GM12878 (cell line): ENCODE measurements at regions not wholly inside any gene's neighbourhood (a gene's known extent, or its start where the extent isn't known, plus 50 kb on each side); places are given as distances from the start of the nearest gene placed in this dataset.

Source experiments
- ATAC-seq: fragments of 200-7000 bp; cut with Tn5 transposase; 3 replicates; pipeline ENCODE4 v1.9.1; 2020; ENCODE audit warnings: mild to moderate bottlenecking, moderate library complexity
- BruUV-seq: library from RNA; stranded (reverse); fragments of 400-500 nt; replicated peaks from 2 replicates; lab custom pipeline; 2021; lab: Mats Ljungman, UMichigan
- CTCF ChIA-PET: fragments of 300-600 bp; sonication (Branson Sonifier 250); formaldehyde crosslinking; extraction: SDS; loops from one replicate; lab custom pipeline; 2021; ENCODE audit warnings: inconsistent platforms; lab: Yijun Ruan, JAX
- POLR2A ChIA-PET: fragments of 350-600 bp; formaldehyde crosslinking; extraction: SDS; loops from one replicate; lab custom pipeline; 2021; ENCODE audit warnings: inconsistent platforms; lab: Charles Lee
- RAD21 ChIA-PET: fragments of 300-600 bp; sonication (Branson Sonifier 250); formaldehyde crosslinking; loops from one replicate; lab custom pipeline; 2023; ENCODE audit warnings: antibody characterized with exemption; ENCODE audit not compliant: unreplicated experiment; lab: Charles Lee
- SMC1A ChIA-PET: fragments of 300-600 bp; sonication (Branson Sonifier 250); formaldehyde crosslinking; loops from one replicate; lab custom pipeline; 2023; ENCODE audit not compliant: unreplicated experiment, uncharacterized antibody; lab: Charles Lee
- DNase-seq: peaks from one replicate; pipeline ENCODE4 v3.0.0-alpha.2; 2011; ENCODE audit warnings: low read depth, low spot score
- FAIRE-seq: peaks from 3 replicates; lab custom pipeline; 2011; peaks lifted over from hg19 to GRCh38; lab: Jason Lieb, UNC
- H2AFZ ChIP-seq: 2 replicates; pipeline ENCODE4 v1.6.0; 2011; ENCODE audit warnings: low read depth, low read length, control low read depth; ENCODE audit not compliant: control insufficient read depth
- H3K27ac ChIP-seq: 2 replicates; pipeline ENCODE4 v1.5.1; 2011; ENCODE audit warnings: control low read depth; ENCODE audit not compliant: control insufficient read depth, insufficient read depth
- H3K27me3 ChIP-seq, 2 experiments: replicated peaks in 1 of 2; 2 replicates each; pipeline versions ENCODE4 v1.6.0 to v1.6.1; 2011; ENCODE audit warnings: low read length in 1 of 2; ENCODE audit not compliant: control insufficient read depth in 2 of 2, insufficient read depth in 2 of 2
- H3K36me3 ChIP-seq, 2 experiments: 2 replicates each; pipeline ENCODE4 v1.5.1; 2011; ENCODE audit warnings: low read length in 1 of 2; ENCODE audit not compliant: control insufficient read depth in 2 of 2, insufficient read depth in 2 of 2
- H3K4me1 ChIP-seq: 2 replicates; pipeline ENCODE4 v1.6.1; 2011; ENCODE audit warnings: mild to moderate bottlenecking, low read length, moderate library complexity, mixed read lengths; ENCODE audit not compliant: control insufficient read depth, insufficient read depth
- H3K4me2 ChIP-seq: 2 replicates; pipeline ENCODE4 v1.6.0; 2011; ENCODE audit warnings: control low read depth; ENCODE audit not compliant: control insufficient read depth, insufficient read depth
- H3K4me3 ChIP-seq: fragments of 200-600 bp; sonication (generic); 2 replicates; pipeline ENCODE4 v1.5.1; 2016
- H3K79me2 ChIP-seq: 2 replicates; pipeline ENCODE4 v1.6.0; 2011; ENCODE audit warnings: low read length; ENCODE audit not compliant: control insufficient read depth, insufficient read depth
- H3K9ac ChIP-seq: 2 replicates; pipeline ENCODE4 v1.8.0; 2011; ENCODE audit warnings: low read length, control low read depth, mixed read lengths; ENCODE audit not compliant: control insufficient read depth, insufficient read depth
- H3K9me3 ChIP-seq: replicated peaks from 3 replicates; pipeline ENCODE4 v1.5.1; 2011; ENCODE audit warnings: mild to moderate bottlenecking, low read length; ENCODE audit not compliant: control insufficient read depth, insufficient read depth
- H4K20me1 ChIP-seq: 2 replicates; pipeline ENCODE4 v1.6.0; 2011; ENCODE audit not compliant: control insufficient read depth, insufficient read depth
- ATF3 ChIP-seq: IDR thresholded peaks from 2 replicates; pipeline ENCODE4 v1.6.1; 2011; ENCODE audit warnings: low read depth, mild to moderate bottlenecking, low read length, moderate library complexity, borderline replicate concordance; ENCODE audit errors: extremely low read depth
- BCL11A ChIP-seq: IDR thresholded peaks from 2 replicates; pipeline ENCODE4 v1.6.1; 2011; ENCODE audit warnings: low read depth, low read length
- DPF2 ChIP-seq: fragments of 450-650 bp; IDR thresholded peaks from 2 replicates; pipeline ENCODE4 v1.6.1; 2017; ENCODE audit warnings: mild to moderate bottlenecking
- GATAD2B ChIP-seq: fragments of 450-650 bp; conservative IDR thresholded peaks from 2 replicates; pipeline ENCODE4 v1.6.1; 2017; ENCODE audit warnings: low read depth, mild to moderate bottlenecking, moderate library complexity
- NFIC ChIP-seq: IDR thresholded peaks from 2 replicates; pipeline ENCODE4 v1.6.1; 2012; ENCODE audit warnings: low read depth, mild to moderate bottlenecking, inconsistent platforms, low read length, moderate library complexity
- NFXL1 ChIP-seq: fragments of 450-650 bp; IDR thresholded peaks from 2 replicates; pipeline ENCODE4 v1.6.1; 2017; ENCODE audit warnings: antibody characterized with exemption, mild to moderate bottlenecking, borderline replicate concordance
- NR2C1 ChIP-seq: fragments of 450-650 bp; IDR thresholded peaks from 2 replicates; pipeline ENCODE4 v1.6.1; 2017; ENCODE audit warnings: antibody characterized with exemption, mild to moderate bottlenecking, moderate library complexity
- YBX1 ChIP-seq: fragments of 450-650 bp; IDR thresholded peaks from 2 replicates; pipeline ENCODE4 v1.6.1; 2016; ENCODE audit warnings: antibody characterized with exemption
- ZBED1 ChIP-seq: IDR thresholded peaks from 2 replicates; pipeline ENCODE4 v1.6.1; 2016; ENCODE audit warnings: borderline replicate concordance
- ZBTB11 ChIP-seq: fragments of 450-650 bp; formaldehyde crosslinking; IDR thresholded peaks from 2 replicates; pipeline ENCODE4 v1.5.0; 2022; ENCODE audit warnings: mild to moderate bottlenecking, missing genetic modification characterization
- ZNF274 ChIP-seq: IDR thresholded peaks from one replicate; pipeline ENCODE4 v1.8.0; 2011; ENCODE audit not compliant: insufficient read length, insufficient read depth
- WGBS: methylation state at CpG from one replicate; pipeline ENCODE4 v1.1.6; 2016; ENCODE audit warnings: low lambda C conversion rate; ENCODE audit not compliant: insufficient replicate concordance, insufficient coverage; ENCODE audit errors: missing lambda C conversion rate; 5-methylcytosine and 5-hydroxymethylcytosine counted together
- in situ Hi-C: fragments of 300-500 bp; cut with MboI; formaldehyde crosslinking; loops from 9 replicates; pipeline ENCODE4 v1.14.3; 2018; ENCODE audit warnings: mixed read lengths
- intact Hi-C: fragments of 100-400 bp; cut with micrococcal nuclease; formaldehyde crosslinking; loops from one replicate; pipeline ENCODE4 v1.14.2; 2022; ENCODE audit not compliant: unreplicated experiment
- TF ChIP-seq, protein P1 (sequence below): fragments of 450-650 bp; formaldehyde crosslinking; IDR thresholded peaks from 2 replicates; pipeline ENCODE4 v1.4.0; 2022; ENCODE audit warnings: mild to moderate bottlenecking, moderate library complexity

GRCh38 chr3:6113338-6113737, 747.6 kb upstream of the GRM7 start (continued):
- TF ChIP-seq ZBTB11 (CRISPR knock-in tag) = no peak
- no peak for TF ChIP-seq DPF2
- TF ChIP-seq NFIC = no peak

DNA sequence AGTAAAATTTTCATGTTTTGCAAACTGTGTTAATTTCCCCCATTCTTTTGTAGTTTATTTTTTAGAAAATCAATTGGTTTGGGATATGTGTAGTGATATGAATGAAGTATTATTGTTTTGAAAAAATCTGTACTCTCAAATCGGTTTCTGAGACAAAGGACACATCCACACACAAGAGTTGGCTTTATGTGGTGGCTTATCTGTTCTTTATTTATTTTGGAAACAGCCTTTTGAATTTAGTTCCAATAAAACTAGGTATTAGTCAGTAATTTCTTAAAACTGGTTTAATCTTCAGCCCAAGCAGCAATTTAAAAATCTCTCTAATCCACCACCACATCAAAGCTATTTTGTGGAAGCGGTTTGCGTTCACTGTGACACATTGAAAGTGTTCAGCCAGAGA, 741.5 kb upstream of the GRM7 start:
- TF ChIP-seq ZBED1 (no peak), BCL11A (no peak), NR2C1 (no peak), NFXL1 (no peak), GATAD2B (no peak), ZNF274 (no peak), ATF3 (no peak), YBX1 (no peak)
- TF ChIP-seq, protein P1, sequence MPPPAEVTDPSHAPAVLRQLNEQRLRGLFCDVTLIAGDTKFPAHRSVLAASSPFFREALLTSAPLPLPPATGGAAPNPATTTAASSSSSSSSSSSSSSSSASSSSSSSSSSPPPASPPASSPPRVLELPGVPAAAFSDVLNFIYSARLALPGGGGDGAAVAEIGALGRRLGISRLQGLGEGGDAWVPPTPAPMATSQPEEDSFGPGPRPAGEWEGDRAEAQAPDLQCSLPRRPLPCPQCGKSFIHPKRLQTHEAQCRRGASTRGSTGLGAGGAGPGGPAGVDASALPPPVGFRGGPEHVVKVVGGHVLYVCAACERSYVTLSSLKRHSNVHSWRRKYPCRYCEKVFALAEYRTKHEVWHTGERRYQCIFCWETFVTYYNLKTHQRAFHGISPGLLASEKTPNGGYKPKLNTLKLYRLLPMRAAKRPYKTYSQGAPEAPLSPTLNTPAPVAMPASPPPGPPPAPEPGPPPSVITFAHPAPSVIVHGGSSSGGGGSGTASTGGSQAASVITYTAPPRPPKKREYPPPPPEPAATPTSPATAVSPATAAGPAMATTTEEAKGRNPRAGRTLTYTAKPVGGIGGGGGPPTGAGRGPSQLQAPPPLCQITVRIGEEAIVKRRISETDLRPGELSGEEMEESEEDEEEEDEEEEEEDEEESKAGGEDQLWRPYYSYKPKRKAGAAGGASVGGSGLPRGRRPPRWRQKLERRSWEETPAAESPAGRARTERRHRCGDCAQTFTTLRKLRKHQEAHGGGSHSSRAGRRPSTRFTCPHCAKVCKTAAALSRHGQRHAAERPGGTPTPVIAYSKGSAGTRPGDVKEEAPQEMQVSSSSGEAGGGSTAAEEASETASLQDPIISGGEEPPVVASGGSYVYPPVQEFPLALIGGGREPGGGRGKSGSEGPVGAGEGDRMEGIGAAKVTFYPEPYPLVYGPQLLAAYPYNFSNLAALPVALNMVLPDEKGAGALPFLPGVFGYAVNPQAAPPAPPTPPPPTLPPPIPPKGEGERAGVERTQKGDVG (CRISPR knock-in tag) = no peak
- TF ChIP-seq, all 136 proteins: peak for 0
- no peaks in the 10 kb centered on the region for H3K79me2 ChIP-seq
- H3K27me3 ChIP-seq = no peaks in the 10 kb centered on the region
- ChIA-PET CTCF (interaction anchor here (1.0 kb wide), 1 partner anchor 24 kb away, joined by 4 read pairs; no protein-coding TSS in a partner anchor), SMC1A (interaction anchor here (0.6 to 1.4 kb wide), 3 partner anchors 7 to 123 kb away, joined by 3 to 4 read pairs (median 3); no protein-coding TSS in a partner anchor), RAD21 (interaction anchor here (0.6 kb wide), 1 partner anchor 553 kb away, joined by 3 read pairs; no protein-coding TSS in a partner anchor), POLR2A (no interaction called here)
- no peak for ATAC-seq
- no peaks in the 10 kb centered on the region for H3K36me3 ChIP-seq
- H3K9ac ChIP-seq = no peak overlapping the region
- no peaks in the 10 kb centered on the region for H3K4me1 ChIP-seq
- no peak overlapping the region for H3K4me2 ChIP-seq
- H3K27ac ChIP-seq = no peak overlapping the region
- WGBS = 46% methylated on average over 3 of the region's 3 CpGs
- no peak for FAIRE-seq
- no peaks in the 10 kb centered on the region for H4K20me1 ChIP-seq
- in situ Hi-C loops = no loop called here
- no peak overlapping the region for H3K4me3 ChIP-seq
- intact Hi-C loops = no loop called here
- BruUV-seq = no TSS peak
- H2AFZ ChIP-seq = no peak overlapping the region
- DNase-seq = no peak
- no peaks in the 10 kb centered on the region for H3K9me3 ChIP-seq
